A673 (cell line): ENCODE measurements at regions not wholly inside any gene's neighbourhood (a gene's known extent, or its start where the extent isn't known, plus 50 kb on each side); places are given as distances from the start of the nearest gene placed in this dataset.

Source experiments
- BruUV-seq: library from RNA; stranded (reverse); fragments of 400-500 nt; replicated peaks from 2 replicates; lab custom pipeline; 2021; lab: Mats Ljungman, UMichigan
- CTCF ChIA-PET: fragments of 300-600 bp; sonication (Branson Sonifier 250); formaldehyde crosslinking; loops from one replicate; lab custom pipeline; 2022; ENCODE audit warnings: antibody characterized with exemption; lab: Charles Lee
- POLR2A ChIA-PET: fragments of 300-600 bp; sonication (Branson Sonifier 250); formaldehyde crosslinking; loops from one replicate; lab custom pipeline; 2022; ENCODE audit warnings: antibody characterized with exemption; ENCODE audit not compliant: low non-redundant PET; lab: Charles Lee
- DNase-seq: peaks from one replicate; pipeline ENCODE4 v3.0.0-alpha.2; 2015; ENCODE audit warnings: low spot score
- H3K27ac ChIP-seq: fragments of 200-600 bp; sonication (generic); 2 replicates; pipeline ENCODE4 v1.5.1; 2016; ENCODE audit warnings: mixed run types, low read depth, mild to moderate bottlenecking, mixed read lengths, antibody characterized with exemption, low read length; ENCODE audit not compliant: poor library complexity, severe bottlenecking
- H3K27me3 ChIP-seq: fragments of 200-600 bp; sonication (generic); replicated peaks from 2 replicates; pipeline ENCODE4 v1.6.1; 2017; ENCODE audit warnings: mixed run types, low read depth, mild to moderate bottlenecking, mixed read lengths, antibody characterized with exemption, low read length; ENCODE audit not compliant: insufficient read depth, poor library complexity
- H3K36me3 ChIP-seq: fragments of 200-600 bp; sonication (generic); 2 replicates; pipeline ENCODE4 v1.6.1; 2016; ENCODE audit warnings: mixed run types, mild to moderate bottlenecking, mixed read lengths, antibody characterized with exemption, low read length; ENCODE audit not compliant: insufficient read depth, poor library complexity, severe bottlenecking
- H3K4me1 ChIP-seq: fragments of 200-600 bp; sonication (generic); 2 replicates; pipeline ENCODE4 v1.6.1; 2017; ENCODE audit warnings: mixed run types, mild to moderate bottlenecking, mixed read lengths, antibody characterized with exemption, low read length; ENCODE audit not compliant: insufficient read depth, poor library complexity, severe bottlenecking
- H3K4me3 ChIP-seq: fragments of 200-600 bp; sonication (generic); 2 replicates; pipeline ENCODE4 v1.5.1; 2016; ENCODE audit warnings: low read depth, mixed run types, mild to moderate bottlenecking, mixed read lengths, low read length; ENCODE audit not compliant: poor library complexity, severe bottlenecking
- H3K9me3 ChIP-seq: fragments of 200-600 bp; sonication (generic); 2 replicates; pipeline ENCODE4 v1.6.1; 2016; ENCODE audit warnings: mixed run types, low read depth, mild to moderate bottlenecking, mixed read lengths, antibody characterized with exemption, low read length; ENCODE audit not compliant: poor library complexity, severe bottlenecking
- EZH2 ChIP-seq: fragments of 200-600 bp; sonication (generic); IDR thresholded peaks from 2 replicates; pipeline ENCODE4 v1.6.1; 2017; ENCODE audit warnings: borderline replicate concordance, low read depth, mild to moderate bottlenecking, mixed read lengths, antibody characterized with exemption, low read length; ENCODE audit not compliant: poor library complexity, severe bottlenecking
- intact Hi-C: fragments of 100-400 bp; cut with micrococcal nuclease; formaldehyde crosslinking; loops from one replicate; pipeline ENCODE4 v1.10.0; 2022; ENCODE audit not compliant: unreplicated experiment
- TF ChIP-seq, protein P1 (sequence below): fragments of 300-800, 200-600 bp; sonication (generic); conservative IDR thresholded peaks from 2 replicates; pipeline ENCODE4 v1.5.1; 2017; ENCODE audit warnings: low read depth, mild to moderate bottlenecking, antibody characterized with exemption, low read length, moderate library complexity, mixed read lengths

- no TSS peak for BruUV-seq
- Histone ChIP-seq H3K27ac (no peak overlapping the region), H3K27me3 (peaks cover 71% of the 10 kb centered on the region), H3K4me3 (no peak overlapping the region), H3K36me3 (no peaks in the 10 kb centered on the region), H3K9me3 (no peaks in the 10 kb centered on the region), H3K4me1 (no peaks in the 10 kb centered on the region)
- TF ChIP-seq, protein P1, sequence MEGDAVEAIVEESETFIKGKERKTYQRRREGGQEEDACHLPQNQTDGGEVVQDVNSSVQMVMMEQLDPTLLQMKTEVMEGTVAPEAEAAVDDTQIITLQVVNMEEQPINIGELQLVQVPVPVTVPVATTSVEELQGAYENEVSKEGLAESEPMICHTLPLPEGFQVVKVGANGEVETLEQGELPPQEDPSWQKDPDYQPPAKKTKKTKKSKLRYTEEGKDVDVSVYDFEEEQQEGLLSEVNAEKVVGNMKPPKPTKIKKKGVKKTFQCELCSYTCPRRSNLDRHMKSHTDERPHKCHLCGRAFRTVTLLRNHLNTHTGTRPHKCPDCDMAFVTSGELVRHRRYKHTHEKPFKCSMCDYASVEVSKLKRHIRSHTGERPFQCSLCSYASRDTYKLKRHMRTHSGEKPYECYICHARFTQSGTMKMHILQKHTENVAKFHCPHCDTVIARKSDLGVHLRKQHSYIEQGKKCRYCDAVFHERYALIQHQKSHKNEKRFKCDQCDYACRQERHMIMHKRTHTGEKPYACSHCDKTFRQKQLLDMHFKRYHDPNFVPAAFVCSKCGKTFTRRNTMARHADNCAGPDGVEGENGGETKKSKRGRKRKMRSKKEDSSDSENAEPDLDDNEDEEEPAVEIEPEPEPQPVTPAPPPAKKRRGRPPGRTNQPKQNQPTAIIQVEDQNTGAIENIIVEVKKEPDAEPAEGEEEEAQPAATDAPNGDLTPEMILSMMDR = no peak
- no peak for TF ChIP-seq EZH2
- POLR2A ChIA-PET = no interaction called here
- CTCF ChIA-PET = no interaction called here
- DNase-seq = no peak
- intact Hi-C loops = no loop called here
Observed at GRCh38 chr16:51061328-51061727, 89.7 kb downstream of the SALL1 start.

GRCh38 chr16:51057969-51058337, 93.1 kb downstream of the SALL1 start:
- H3K36me3 ChIP-seq = no peaks in the 10 kb centered on the region
- intact Hi-C loops = no loop called here
- H3K27me3 ChIP-seq = peaks cover 77% of the 10 kb centered on the region
- no peak overlapping the region for H3K4me3 ChIP-seq
- no TSS peak for BruUV-seq
- H3K9me3 ChIP-seq = no peaks in the 10 kb centered on the region
- ChIA-PET POLR2A (no interaction called here), CTCF (no interaction called here)
- DNase-seq = no peak
- TF ChIP-seq, protein P1 = no peak
- no peak overlapping the region for H3K27ac ChIP-seq
- no peaks in the 10 kb centered on the region for H3K4me1 ChIP-seq

GRCh38 chr16:51057102-51057793, 93.8 kb downstream of the SALL1 start:
- TF ChIP-seq, protein P1 = no peak
- TF ChIP-seq EZH2 = no peak
- POLR2A ChIA-PET = no interaction called here
- H3K4me3 ChIP-seq = no peak overlapping the region
- intact Hi-C loops = no loop called here
- BruUV-seq = no TSS peak
- H3K27me3 ChIP-seq = peaks cover 70% of the 10 kb centered on the region
- no peak overlapping the region for H3K27ac ChIP-seq
- H3K4me1 ChIP-seq = no peaks in the 10 kb centered on the region
- no peak for DNase-seq
- H3K9me3 ChIP-seq = no peaks in the 10 kb centered on the region
- H3K36me3 ChIP-seq = no peaks in the 10 kb centered on the region
- CTCF ChIA-PET = no interaction called here
